ENCODE measurements at regions not wholly inside any gene's neighbourhood (a gene's known extent, or its start where the extent isn't known, plus 50 kb on each side); places are given as distances from the start of the nearest gene placed in this dataset.

DNA sequence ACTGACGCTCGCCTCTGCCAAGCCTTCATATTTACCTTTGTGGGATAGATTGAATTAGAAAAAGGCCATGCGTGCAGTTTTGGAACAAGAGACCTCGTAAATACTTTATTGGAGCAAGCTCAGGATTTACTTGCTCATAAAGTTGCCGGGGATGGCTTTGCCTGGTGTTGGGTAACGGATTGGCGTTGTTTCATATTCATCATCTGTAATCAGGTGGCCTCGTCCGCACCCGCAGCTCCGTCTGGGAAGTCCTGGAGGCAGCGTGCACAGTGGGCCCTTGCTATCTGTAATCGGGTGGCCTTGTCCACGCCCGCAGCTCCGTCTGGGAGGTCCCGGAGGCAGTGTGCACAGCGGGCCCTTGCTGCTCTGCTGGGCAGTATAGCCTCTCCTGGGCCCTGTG is 1209.3 kb downstream of the BRD1 start (continued):
- TF ChIP-seq, protein P1, sequence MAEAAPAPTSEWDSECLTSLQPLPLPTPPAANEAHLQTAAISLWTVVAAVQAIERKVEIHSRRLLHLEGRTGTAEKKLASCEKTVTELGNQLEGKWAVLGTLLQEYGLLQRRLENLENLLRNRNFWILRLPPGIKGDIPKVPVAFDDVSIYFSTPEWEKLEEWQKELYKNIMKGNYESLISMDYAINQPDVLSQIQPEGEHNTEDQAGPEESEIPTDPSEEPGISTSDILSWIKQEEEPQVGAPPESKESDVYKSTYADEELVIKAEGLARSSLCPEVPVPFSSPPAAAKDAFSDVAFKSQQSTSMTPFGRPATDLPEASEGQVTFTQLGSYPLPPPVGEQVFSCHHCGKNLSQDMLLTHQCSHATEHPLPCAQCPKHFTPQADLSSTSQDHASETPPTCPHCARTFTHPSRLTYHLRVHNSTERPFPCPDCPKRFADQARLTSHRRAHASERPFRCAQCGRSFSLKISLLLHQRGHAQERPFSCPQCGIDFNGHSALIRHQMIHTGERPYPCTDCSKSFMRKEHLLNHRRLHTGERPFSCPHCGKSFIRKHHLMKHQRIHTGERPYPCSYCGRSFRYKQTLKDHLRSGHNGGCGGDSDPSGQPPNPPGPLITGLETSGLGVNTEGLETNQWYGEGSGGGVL (tag by site-specific recombination; IDR thresholded peaks at IDR 0.05), result no peak
- TF ChIP-seq IKZF3 (tag by site-specific recombination; IDR thresholded peaks at IDR 0.05) (0 out of 2 replicates have a peak, but pooled peaks have one; percentile 32), ZNF335 (tag by site-specific recombination; conservative IDR thresholded peaks at IDR 0.05) (no peak), ZNF626 (tag by site-specific recombination; IDR thresholded peaks at IDR 0.05) (no peak), HOXD13 (CRISPR knock-in tag; IDR thresholded peaks at IDR 0.05; ENCODE audit: borderline replicate concordance) (peak; percentile 75), ZBTB8A (tag by site-specific recombination; IDR thresholded peaks at IDR 0.05) (0 out of 2 replicates have a peak, but pooled peaks have one; percentile 15), ZNF266 (tag by site-specific recombination; IDR thresholded peaks at IDR 0.05; ENCODE audit: low read depth) (no peak), ZNF600 (tag by site-specific recombination; IDR thresholded peaks at IDR 0.05) (no peak; the same call in 1 of the 2 replicates), ZNF670 (tag by site-specific recombination; IDR thresholded peaks at IDR 0.05; ENCODE audit: low read depth) (no peak), ZNF747 (tag by site-specific recombination; IDR thresholded peaks at IDR 0.05) (no peak), ZNF132 (tag by site-specific recombination; IDR thresholded peaks at IDR 0.05; ENCODE audit: borderline replicate concordance) (no peak), TRIM28 (IDR thresholded peaks at IDR 0.05; ENCODE audit: borderline replicate concordance, low read length) (peak; percentile 63; the same call in 1 of the 2 replicates), KLF16 (tag by site-specific recombination; IDR thresholded peaks at IDR 0.05) (no peak), FEZF1 (tag by site-specific recombination; IDR thresholded peaks at IDR 0.05) (peak; percentile 84), ZSCAN30 (tag by site-specific recombination; IDR thresholded peaks at IDR 0.05) (0 out of 2 replicates have a peak, but pooled peaks have one; percentile 38), KLF1 (tag by site-specific recombination; IDR thresholded peaks at IDR 0.05) (peak; percentile 40; the same call in 1 of the 2 replicates), ZNF221 (tag by site-specific recombination; IDR thresholded peaks at IDR 0.05; ENCODE audit: borderline replicate concordance) (no peak), ZNF350 (tag by site-specific recombination; IDR thresholded peaks at IDR 0.05) (no peak)
- TF ChIP-seq, protein P2, sequence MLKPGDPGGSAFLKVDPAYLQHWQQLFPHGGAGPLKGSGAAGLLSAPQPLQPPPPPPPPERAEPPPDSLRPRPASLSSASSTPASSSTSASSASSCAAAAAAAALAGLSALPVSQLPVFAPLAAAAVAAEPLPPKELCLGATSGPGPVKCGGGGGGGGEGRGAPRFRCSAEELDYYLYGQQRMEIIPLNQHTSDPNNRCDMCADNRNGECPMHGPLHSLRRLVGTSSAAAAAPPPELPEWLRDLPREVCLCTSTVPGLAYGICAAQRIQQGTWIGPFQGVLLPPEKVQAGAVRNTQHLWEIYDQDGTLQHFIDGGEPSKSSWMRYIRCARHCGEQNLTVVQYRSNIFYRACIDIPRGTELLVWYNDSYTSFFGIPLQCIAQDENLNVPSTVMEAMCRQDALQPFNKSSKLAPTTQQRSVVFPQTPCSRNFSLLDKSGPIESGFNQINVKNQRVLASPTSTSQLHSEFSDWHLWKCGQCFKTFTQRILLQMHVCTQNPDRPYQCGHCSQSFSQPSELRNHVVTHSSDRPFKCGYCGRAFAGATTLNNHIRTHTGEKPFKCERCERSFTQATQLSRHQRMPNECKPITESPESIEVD (tag by site-specific recombination; IDR thresholded peaks at IDR 0.05), result peak; percentile 73
- TF ChIP-seq, protein P3, sequence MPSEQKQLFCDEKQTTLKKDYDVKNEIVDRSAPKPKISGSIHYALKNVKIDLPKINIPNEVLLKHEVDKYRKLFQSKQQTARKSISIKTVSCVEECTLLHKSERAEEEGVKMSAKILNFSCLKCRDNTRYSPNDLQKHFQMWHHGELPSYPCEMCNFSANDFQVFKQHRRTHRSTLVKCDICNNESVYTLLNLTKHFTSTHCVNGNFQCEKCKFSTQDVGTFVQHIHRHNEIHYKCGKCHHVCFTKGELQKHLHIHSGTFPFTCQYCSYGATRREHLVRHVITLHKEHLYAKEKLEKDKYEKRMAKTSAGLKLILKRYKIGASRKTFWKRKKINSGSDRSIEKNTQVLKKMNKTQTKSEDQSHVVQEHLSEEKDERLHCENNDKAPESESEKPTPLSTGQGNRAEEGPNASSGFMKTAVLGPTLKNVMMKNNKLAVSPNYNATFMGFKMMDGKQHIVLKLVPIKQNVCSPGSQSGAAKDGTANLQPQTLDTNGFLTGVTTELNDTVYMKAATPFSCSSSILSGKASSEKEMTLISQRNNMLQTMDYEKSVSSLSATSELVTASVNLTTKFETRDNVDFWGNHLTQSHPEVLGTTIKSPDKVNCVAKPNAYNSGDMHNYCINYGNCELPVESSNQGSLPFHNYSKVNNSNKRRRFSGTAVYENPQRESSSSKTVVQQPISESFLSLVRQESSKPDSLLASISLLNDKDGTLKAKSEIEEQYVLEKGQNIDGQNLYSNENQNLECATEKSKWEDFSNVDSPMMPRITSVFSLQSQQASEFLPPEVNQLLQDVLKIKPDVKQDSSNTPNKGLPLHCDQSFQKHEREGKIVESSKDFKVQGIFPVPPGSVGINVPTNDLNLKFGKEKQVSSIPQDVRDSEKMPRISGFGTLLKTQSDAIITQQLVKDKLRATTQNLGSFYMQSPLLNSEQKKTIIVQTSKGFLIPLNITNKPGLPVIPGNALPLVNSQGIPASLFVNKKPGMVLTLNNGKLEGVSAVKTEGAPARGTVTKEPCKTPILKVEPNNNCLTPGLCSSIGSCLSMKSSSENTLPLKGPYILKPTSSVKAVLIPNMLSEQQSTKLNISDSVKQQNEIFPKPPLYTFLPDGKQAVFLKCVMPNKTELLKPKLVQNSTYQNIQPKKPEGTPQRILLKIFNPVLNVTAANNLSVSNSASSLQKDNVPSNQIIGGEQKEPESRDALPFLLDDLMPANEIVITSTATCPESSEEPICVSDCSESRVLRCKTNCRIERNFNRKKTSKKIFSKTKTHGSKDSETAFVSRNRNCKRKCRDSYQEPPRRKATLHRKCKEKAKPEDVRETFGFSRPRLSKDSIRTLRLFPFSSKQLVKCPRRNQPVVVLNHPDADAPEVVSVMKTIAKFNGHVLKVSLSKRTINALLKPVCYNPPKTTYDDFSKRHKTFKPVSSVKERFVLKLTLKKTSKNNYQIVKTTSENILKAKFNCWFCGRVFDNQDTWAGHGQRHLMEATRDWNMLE (tag by site-specific recombination; conservative IDR thresholded peaks at IDR 0.05; ENCODE audit: low read depth), result no peak
- TF ChIP-seq, protein P4, sequence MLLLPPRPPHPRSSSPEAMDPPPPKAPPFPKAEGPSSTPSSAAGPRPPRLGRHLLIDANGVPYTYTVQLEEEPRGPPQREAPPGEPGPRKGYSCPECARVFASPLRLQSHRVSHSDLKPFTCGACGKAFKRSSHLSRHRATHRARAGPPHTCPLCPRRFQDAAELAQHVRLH (tag by site-specific recombination; IDR thresholded peaks at IDR 0.05), result 0 out of 2 replicates have a peak, but pooled peaks have one; percentile 15
- TF ChIP-seq, protein P5, sequence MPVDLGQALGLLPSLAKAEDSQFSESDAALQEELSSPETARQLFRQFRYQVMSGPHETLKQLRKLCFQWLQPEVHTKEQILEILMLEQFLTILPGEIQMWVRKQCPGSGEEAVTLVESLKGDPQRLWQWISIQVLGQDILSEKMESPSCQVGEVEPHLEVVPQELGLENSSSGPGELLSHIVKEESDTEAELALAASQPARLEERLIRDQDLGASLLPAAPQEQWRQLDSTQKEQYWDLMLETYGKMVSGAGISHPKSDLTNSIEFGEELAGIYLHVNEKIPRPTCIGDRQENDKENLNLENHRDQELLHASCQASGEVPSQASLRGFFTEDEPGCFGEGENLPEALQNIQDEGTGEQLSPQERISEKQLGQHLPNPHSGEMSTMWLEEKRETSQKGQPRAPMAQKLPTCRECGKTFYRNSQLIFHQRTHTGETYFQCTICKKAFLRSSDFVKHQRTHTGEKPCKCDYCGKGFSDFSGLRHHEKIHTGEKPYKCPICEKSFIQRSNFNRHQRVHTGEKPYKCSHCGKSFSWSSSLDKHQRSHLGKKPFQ (tag by site-specific recombination; IDR thresholded peaks at IDR 0.05), result peak; percentile 65
- TF ChIP-seq, protein P6, sequence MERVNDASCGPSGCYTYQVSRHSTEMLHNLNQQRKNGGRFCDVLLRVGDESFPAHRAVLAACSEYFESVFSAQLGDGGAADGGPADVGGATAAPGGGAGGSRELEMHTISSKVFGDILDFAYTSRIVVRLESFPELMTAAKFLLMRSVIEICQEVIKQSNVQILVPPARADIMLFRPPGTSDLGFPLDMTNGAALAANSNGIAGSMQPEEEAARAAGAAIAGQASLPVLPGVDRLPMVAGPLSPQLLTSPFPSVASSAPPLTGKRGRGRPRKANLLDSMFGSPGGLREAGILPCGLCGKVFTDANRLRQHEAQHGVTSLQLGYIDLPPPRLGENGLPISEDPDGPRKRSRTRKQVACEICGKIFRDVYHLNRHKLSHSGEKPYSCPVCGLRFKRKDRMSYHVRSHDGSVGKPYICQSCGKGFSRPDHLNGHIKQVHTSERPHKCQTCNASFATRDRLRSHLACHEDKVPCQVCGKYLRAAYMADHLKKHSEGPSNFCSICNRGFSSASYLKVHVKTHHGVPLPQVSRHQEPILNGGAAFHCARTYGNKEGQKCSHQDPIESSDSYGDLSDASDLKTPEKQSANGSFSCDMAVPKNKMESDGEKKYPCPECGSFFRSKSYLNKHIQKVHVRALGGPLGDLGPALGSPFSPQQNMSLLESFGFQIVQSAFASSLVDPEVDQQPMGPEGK (tag by site-specific recombination; IDR thresholded peaks at IDR 0.05), result no peak
- TF ChIP-seq, protein P7, sequence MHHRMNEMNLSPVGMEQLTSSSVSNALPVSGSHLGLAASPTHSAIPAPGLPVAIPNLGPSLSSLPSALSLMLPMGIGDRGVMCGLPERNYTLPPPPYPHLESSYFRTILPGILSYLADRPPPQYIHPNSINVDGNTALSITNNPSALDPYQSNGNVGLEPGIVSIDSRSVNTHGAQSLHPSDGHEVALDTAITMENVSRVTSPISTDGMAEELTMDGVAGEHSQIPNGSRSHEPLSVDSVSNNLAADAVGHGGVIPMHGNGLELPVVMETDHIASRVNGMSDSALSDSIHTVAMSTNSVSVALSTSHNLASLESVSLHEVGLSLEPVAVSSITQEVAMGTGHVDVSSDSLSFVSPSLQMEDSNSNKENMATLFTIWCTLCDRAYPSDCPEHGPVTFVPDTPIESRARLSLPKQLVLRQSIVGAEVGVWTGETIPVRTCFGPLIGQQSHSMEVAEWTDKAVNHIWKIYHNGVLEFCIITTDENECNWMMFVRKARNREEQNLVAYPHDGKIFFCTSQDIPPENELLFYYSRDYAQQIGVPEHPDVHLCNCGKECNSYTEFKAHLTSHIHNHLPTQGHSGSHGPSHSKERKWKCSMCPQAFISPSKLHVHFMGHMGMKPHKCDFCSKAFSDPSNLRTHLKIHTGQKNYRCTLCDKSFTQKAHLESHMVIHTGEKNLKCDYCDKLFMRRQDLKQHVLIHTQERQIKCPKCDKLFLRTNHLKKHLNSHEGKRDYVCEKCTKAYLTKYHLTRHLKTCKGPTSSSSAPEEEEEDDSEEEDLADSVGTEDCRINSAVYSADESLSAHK (tag by site-specific recombination; IDR thresholded peaks at IDR 0.05), result peak; percentile 50; the same call in 1 of the 2 replicates
